ENCODE measurements at regions not wholly inside any gene's neighbourhood (a gene's known extent, or its start where the extent isn't known, plus 50 kb on each side); places are given as distances from the start of the nearest gene placed in this dataset.
"Not testable (repeated sequence)": the region's sequence is repeated elsewhere in the genome, so short reads cannot be mapped to it uniquely, and the experiment has no call there.

DNA sequence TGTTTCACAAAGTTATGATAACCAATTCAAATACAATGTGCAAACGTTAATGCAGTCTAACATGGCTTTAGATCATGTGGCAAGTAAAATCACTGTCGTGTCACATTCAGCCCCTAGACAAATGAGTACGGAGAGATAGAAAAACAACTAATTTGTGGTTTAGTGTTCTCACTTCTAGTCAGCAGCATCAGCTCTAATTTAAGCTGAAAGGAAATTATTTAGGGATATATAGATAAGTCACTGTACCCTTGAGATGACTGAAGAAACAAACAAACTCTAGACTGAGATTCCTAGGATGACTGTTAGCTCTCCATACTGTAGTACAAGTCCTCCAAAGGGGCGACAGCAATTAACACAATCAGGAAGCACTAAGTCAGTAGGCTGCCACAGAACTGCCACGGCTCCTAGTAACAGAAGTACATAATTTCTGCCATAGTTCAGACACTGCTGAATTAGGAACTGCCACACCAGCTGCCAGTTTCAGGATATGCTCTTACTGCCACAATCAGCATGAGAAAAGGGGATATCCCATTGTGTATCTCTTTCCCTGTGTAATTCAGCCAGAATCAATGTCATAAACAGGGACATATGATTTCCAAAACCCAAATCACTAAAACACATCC, 150.4 kb upstream of the NEGR1 start:
- in situ Hi-C loops (cut with HindIII; ENCODE audit: low sequenced_read_pairs), result no loop called here
- DNase-seq (ENCODE audit: low read depth, low spot score), result no peak

DNA sequence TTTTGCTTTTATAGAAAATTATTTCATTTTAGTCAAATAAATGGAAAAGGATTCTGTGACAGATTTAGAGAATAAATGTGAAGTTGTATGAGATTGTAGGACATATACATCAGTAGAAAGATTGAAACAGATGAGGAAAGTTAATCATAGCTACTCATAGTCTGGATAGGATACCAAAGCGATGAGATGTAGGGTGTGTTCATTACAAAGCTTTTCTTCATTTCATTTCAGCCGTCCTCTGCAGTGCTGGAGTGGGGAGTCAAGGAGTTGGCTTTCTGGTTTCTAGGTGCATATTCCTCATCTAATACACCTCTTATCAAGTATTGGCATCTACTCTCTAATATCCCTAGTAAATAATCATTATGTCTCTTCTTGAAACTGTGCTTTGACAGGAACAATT, 149.5 kb upstream of the NEGR1 start:
- no peak for DNase-seq (ENCODE audit: low read depth, low spot score)
- in situ Hi-C loops (cut with HindIII; ENCODE audit: low sequenced_read_pairs), result no loop called here

More for the DNA sequence above, 150.4 kb upstream of the NEGR1 start:
- no peak overlapping the region for H3K4me3 ChIP-seq (ENCODE audit: low read depth, low read length)
- TF ChIP-seq, protein P1, sequence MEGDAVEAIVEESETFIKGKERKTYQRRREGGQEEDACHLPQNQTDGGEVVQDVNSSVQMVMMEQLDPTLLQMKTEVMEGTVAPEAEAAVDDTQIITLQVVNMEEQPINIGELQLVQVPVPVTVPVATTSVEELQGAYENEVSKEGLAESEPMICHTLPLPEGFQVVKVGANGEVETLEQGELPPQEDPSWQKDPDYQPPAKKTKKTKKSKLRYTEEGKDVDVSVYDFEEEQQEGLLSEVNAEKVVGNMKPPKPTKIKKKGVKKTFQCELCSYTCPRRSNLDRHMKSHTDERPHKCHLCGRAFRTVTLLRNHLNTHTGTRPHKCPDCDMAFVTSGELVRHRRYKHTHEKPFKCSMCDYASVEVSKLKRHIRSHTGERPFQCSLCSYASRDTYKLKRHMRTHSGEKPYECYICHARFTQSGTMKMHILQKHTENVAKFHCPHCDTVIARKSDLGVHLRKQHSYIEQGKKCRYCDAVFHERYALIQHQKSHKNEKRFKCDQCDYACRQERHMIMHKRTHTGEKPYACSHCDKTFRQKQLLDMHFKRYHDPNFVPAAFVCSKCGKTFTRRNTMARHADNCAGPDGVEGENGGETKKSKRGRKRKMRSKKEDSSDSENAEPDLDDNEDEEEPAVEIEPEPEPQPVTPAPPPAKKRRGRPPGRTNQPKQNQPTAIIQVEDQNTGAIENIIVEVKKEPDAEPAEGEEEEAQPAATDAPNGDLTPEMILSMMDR (IDR thresholded peaks at IDR 0.05; ENCODE audit: low read depth, low read length), result no peak

DNA sequence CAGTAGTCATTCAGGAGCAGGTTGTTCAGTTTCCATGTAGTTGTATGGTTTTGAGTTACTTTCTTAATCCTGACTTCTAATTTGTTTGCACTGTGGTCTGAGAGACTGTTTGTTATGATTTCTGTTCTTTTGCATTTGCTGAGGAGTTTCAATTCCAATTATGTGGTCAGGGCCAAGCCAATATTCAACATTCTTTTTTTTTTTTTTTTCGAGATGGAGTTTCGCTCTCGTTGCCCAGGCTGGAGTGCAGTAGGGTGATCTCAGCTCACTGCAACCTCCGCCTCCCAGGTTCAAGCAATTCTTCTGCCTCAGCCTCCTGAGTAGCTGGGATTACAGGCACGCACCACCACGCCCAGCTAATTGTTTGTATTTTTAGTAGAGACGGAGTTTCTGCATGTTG, 145.9 kb upstream of the NEGR1 start:
- DNase-seq (ENCODE audit: low read depth, low spot score); H3K4me3 ChIP-seq (ENCODE audit: low read depth, low read length); in situ Hi-C loops (cut with HindIII; ENCODE audit: low sequenced_read_pairs): not testable (repeated sequence)

More for the DNA sequence above, 149.5 kb upstream of the NEGR1 start:
- TF ChIP-seq, protein P1 (IDR thresholded peaks at IDR 0.05; ENCODE audit: low read depth, low read length), result no peak
- H3K4me3 ChIP-seq (ENCODE audit: low read depth, low read length), result no peak overlapping the region

DNA sequence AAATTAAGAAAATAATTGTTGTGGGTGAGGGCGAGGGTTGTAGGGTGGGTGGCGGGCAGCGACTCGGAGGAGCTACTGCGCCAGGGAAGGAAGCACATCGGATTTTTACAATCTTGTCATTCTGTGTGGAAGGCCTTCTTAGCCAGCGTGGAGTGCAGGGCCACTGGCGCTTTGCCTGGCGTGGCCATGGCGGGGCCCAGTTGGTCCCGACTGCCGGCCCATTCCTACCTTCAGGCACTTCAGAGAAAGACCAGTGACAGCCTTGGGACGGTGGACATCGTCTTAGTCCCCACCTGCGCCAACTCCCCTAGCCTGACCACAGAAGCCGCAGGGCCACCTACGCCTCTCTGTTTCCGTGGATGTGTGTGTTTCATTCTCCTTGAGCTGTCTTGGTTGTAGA, 136.9 kb upstream of the NEGR1 start:
- no peak for DNase-seq (ENCODE audit: low read depth, low spot score)
- TF ChIP-seq, protein P1 (IDR thresholded peaks at IDR 0.05; ENCODE audit: low read depth, low read length), result no peak
- in situ Hi-C loops (cut with HindIII; ENCODE audit: low sequenced_read_pairs), result no loop called here
- no peak overlapping the region for H3K4me3 ChIP-seq (ENCODE audit: low read depth, low read length)

DNA sequence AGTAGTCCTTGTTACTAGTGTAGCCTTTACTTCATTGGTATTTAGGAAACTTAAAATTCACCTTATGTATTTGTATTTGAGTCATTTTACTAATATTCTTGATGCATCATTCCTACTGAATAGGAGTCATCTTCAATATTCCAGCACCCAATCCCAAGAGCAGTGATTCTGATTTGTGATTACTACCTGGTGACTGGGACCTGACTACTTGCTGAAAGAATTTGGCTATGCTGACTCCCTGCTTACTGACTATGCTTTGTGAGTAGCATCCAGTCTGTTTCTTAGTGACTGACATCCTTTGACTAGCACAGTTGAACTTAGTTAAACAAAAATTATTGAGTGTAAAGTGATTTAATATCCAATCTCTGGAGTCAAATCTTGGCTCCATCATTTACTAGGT, 129.9 kb upstream of the NEGR1 start:
- in situ Hi-C loops (cut with HindIII; ENCODE audit: low sequenced_read_pairs), result no loop called here
- TF ChIP-seq, protein P1 (IDR thresholded peaks at IDR 0.05; ENCODE audit: low read depth, low read length), result no peak
- no peak overlapping the region for H3K4me3 ChIP-seq (ENCODE audit: low read depth, low read length)
- DNase-seq (ENCODE audit: low read depth, low spot score), result peak; percentile 6

DNA sequence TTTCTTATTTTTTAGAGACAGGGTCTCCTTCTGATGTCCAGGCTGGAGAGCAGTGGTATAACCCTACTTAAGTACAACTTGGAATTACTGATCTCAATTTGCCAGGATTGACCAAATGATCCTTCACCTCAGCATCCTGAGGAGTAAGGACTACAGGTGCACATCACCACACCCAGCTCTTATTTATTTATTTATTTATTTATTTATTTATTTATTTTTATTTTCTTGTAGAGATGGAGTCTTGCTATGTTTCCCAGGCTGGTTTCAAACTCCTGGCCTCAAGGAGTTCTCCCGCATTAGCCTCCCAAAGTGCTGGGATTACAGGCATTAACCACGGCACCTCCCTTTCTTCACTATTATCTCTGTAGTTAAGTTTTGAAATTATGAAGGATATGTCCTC, 117.5 kb upstream of the NEGR1 start:
- no peak for DNase-seq (ENCODE audit: low read depth, low spot score)
- no peak overlapping the region for H3K4me3 ChIP-seq (ENCODE audit: low read depth, low read length)
- in situ Hi-C loops (cut with HindIII; ENCODE audit: low sequenced_read_pairs), result no loop called here
- TF ChIP-seq, protein P1 (IDR thresholded peaks at IDR 0.05; ENCODE audit: low read depth, low read length), result no peak

DNA sequence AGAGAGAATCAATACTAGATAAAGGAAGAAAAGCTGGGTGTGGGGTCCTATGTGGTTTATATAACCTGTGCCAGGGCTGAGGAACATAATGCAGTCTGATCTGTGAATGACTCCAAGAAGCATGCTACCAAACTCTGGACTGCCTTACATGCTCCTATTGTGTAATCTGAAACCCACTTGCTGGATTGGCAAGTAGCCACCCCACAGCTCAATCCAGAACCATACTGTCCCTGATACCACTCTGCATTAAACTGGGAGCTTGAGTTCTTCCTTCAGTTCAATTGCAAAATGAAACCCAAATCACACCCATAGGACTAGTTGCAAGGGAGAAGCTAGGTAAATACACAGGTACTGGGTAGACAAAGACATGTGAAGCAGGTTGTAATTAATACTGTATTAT, 115.4 kb upstream of the NEGR1 start:
- in situ Hi-C loops (cut with HindIII; ENCODE audit: low sequenced_read_pairs), result no loop called here
- peak; percentile 87 for DNase-seq (ENCODE audit: low read depth, low spot score)
- TF ChIP-seq, protein P1 (IDR thresholded peaks at IDR 0.05; ENCODE audit: low read depth, low read length), result no peak
- no peak overlapping the region for H3K4me3 ChIP-seq (ENCODE audit: low read depth, low read length)
